VCaP (cell line): ENCODE measurements at regions not wholly inside any gene's neighbourhood (a gene's known extent, or its start where the extent isn't known, plus 50 kb on each side); places are given as distances from the start of the nearest gene placed in this dataset.
A peak's percentile ranks its signal among the peaks of the same experiment; 100 is the strongest.

ENCODE experiments used
- H3K27ac ChIP-seq: fragments of 450-650 bp; 2 replicates; pipeline ENCODE4 v1.5.1; 2017
- TF ChIP-seq, protein P1 (sequence below): fragments of 450-650 bp; conservative IDR thresholded peaks from 2 replicates; pipeline ENCODE4 v1.5.1; 2017; ENCODE audit warnings: mild to moderate bottlenecking, moderate library complexity

DNA sequence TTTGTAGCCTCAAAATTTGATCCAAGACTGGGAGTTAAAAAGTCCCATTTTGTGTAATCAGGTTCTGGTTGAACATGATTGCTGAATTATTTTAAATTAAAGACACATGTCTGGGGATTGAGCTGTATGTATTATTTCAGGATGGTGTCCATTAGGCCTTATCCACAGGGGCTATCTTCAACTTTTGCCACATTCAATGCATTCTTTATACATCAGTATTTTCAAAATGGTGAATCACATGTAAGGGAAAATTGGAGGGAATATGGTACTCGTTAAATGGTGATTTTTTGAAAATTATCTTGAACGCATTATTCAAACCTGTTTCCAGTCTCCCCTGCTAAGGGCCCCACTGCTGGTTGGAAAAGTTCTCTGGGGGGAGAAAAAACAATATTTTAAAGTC is 367.7 kb upstream of the NPVF start:
- TF ChIP-seq, protein P1, sequence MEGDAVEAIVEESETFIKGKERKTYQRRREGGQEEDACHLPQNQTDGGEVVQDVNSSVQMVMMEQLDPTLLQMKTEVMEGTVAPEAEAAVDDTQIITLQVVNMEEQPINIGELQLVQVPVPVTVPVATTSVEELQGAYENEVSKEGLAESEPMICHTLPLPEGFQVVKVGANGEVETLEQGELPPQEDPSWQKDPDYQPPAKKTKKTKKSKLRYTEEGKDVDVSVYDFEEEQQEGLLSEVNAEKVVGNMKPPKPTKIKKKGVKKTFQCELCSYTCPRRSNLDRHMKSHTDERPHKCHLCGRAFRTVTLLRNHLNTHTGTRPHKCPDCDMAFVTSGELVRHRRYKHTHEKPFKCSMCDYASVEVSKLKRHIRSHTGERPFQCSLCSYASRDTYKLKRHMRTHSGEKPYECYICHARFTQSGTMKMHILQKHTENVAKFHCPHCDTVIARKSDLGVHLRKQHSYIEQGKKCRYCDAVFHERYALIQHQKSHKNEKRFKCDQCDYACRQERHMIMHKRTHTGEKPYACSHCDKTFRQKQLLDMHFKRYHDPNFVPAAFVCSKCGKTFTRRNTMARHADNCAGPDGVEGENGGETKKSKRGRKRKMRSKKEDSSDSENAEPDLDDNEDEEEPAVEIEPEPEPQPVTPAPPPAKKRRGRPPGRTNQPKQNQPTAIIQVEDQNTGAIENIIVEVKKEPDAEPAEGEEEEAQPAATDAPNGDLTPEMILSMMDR, result no peak
- no peak overlapping the region for H3K27ac ChIP-seq

DNA sequence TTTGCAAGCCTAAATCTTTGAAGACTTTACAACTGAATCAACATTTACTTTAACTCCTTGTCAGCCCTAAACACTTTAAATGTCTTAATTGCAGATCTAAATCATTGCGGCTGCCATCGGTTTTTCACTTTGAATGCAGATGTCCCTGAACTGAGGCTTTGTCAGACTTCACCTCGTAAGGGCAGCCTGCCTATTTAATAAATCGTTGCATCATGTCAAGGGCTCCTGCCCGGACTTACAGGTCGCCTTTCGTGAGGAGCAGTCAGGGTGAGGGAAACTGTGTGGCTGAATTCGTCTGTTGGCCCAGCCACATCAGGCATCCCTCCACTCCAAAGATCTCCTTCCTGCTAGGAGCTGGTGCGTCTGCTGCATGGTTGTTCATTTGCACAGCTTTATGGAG is 368.2 kb upstream of the NPVF start:
- TF ChIP-seq, protein P1, result no peak
- H3K27ac ChIP-seq, result no peak overlapping the region

DNA sequence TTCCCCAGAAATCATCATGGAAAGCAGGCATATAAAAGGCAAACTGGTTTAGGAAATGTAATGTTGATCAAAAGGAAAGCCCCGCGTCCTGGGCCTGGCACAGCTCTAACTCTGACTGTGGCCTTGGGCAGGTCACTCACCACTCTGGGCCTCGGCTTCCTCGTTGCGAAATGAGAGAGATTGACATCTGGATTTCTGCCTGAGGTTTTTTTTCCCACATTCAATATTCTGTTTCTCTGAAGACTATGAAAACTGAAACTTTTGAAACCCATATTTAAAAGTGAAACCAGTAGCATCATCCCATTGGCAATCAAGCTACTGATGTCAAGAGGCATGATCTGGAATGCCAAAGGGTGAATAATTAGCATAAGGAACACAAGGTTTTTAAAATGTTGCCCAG is 369.7 kb upstream of the NPVF start:
- TF ChIP-seq, protein P1, result no peak
- no peak overlapping the region for H3K27ac ChIP-seq

DNA sequence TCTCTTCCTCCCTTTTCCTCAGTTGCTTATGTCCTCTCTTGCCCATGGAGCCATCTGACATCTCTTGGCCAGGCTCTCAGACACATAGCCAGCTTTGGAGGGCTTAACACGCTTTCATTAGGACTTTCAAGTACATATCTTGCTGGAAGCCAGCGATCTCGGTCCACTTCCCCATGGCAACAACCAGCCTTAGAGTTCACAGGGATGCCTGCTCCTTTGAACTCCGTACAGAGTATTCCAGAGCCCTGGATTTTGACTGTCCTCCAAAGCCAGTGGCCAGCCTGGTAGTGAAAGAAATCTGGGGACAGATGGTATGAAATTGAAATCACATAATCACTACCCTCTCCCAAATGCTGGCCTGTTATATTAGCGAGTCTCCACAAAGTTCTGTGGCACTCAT is 370.5 kb upstream of the NPVF start:
- no peak overlapping the region for H3K27ac ChIP-seq
- TF ChIP-seq, protein P1, result no peak

DNA sequence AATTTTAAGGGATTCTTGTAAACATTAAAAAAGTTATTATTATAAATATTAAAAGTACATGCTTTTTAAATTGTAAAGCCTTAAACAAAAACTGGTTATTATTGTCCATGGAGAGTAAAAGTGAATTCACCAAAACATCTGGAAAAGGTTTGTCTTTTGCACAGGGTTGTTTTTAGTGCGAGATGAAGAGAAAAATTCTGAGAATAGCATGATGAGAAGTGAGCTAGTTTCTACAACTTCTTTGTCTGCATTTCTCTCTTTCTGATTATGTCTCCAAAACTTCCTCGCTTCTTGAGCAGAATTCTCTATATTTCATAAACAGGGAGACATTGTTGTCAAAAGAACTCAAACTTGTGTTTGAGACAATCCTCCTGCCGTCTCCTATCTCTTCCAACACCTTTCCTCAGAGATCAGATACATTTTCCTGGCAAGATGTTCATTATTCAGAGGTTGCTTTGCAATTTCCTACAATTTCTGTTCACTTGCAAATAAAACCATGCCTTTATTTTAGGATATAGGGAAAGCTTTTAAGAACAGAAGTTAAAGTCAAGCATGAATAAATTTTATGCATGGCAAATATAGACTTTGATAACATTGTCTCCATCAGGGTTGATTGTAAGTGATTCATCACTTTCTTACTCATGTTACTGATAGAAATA is 372.1 kb upstream of the NPVF start:
- no peak overlapping the region for H3K27ac ChIP-seq
- TF ChIP-seq, protein P1, result no peak

DNA sequence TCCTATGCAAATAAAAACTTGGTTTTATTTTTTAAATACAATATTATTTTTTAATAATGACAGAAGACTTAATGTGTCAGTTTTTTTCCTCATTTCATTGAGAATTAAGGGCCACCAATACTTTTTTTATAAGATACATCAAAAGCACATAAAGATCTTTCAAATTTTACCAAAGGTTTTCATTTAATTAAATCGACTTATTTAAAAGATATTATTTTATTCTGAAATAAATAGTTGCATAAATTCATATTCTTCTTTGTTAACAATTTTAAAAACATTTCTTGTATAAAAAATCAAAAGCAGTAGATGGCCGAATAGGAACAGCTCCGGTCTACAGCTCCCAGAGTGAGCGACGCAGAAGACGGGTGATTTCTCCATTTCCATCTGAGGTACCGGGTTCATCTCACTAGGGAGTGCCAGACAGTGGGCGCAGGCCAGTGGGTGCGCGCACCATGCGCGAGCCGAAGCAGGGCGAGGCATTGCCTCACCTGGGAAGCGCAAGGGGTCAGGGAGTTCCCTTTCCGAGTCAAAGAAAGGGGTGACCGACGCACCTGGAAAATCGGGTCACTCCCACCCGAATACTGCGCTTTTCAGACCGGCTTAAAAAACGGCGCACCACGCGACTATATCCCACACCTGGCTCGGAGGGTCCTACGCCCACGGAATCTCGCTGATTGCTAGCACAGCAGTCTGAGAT is 374.6 kb upstream of the NPVF start:
- peak overlapping the region; percentile 65 for H3K27ac ChIP-seq

DNA sequence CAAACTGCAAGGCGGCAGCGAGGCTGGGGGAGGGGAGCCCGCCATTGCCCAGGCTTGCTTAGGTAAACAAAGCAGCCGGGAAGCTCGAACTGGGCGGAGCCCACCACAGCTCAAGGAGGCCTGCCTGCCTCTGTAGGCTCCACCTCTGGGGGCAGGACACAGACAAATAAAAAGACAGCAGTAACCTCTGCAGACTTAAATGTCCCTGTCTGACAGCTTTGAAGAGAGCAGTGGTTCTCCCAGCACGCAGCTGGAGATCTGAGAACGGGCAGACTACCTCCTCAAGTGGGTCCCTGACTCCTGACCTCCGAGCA is 375.1 kb upstream of the NPVF start:
- H3K27ac ChIP-seq, result peak overlapping the region; percentile 65

DNA sequence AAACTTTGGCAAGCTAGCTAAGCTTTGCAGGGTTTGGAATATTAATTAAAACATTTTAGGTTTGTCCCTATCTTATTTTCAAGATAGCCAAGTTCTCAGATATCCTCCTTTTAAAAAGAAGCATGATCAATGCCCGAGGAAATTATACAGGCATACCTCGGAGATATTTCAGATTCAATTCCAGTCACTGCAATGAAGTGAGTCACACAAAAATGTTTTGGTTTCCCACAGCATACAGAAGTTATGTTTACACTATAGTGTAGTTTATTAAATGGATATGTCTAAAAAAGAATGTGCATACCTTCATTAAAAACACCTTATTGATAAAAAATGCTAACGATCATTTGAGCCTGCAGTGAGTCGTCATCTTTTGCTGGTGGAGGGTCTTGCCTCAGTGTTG is 382.9 kb upstream of the NPVF start:
- TF ChIP-seq, protein P1, result no peak
- no peak overlapping the region for H3K27ac ChIP-seq

DNA sequence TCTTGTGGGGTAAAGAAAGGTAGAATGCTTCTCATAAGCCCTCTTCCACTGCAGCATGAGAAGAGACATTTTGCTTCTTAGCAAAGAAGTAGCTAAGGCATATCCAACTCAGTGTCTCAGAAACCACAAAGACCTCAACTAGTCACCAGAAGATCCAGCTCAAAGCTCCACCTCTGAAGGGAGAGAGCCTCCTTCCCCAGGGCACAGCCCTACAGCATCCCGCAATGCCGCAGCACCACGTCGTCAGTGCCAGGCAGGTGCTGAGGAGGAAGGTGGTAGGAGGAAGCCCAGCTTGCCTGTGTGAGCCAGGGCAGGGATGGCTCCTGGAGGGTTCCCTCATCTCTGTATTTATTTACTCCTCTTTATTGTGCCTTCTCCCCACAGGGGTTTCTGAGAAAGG is 385.6 kb upstream of the NPVF start:
- no peak overlapping the region for H3K27ac ChIP-seq
- TF ChIP-seq, protein P1, result no peak
